ENCODE measurements at regions not wholly inside any gene's neighbourhood (a gene's known extent, or its start where the extent isn't known, plus 50 kb on each side); places are given as distances from the start of the nearest gene placed in this dataset.

- TF ChIP-seq CTCF (IDR thresholded peaks at IDR 0.05) (no peak), EP300 (IDR thresholded peaks at IDR 0.05) (no peak)
Observed at GRCh38 chr1:80384959-80385358, 1378.4 kb upstream of the ADGRL4 start.

Data from sigmoid colon (tissue), 4 donors.